Loucy (cell line): ENCODE measurements at regions not wholly inside any gene's neighbourhood (a gene's known extent, or its start where the extent isn't known, plus 50 kb on each side); places are given as distances from the start of the nearest gene placed in this dataset.

Experiments
- H2AFZ ChIP-seq: fragments of 200-600 bp; sonication (generic); 2 replicates; pipeline ENCODE4 v1.6.0; 2016; ENCODE audit warnings: antibody characterized with exemption, mild to moderate bottlenecking, low read length, moderate library complexity
- H3F3A ChIP-seq: fragments of 200-600 bp; 2 replicates; pipeline ENCODE4 v1.6.0; 2016; ENCODE audit warnings: antibody characterized with exemption, low read depth, mild to moderate bottlenecking
- H3K27me3 ChIP-seq: fragments of 200-600 bp; sonication (generic); 2 replicates; pipeline ENCODE4 v1.6.1; 2014; ENCODE audit warnings: low read length, mild to moderate bottlenecking; ENCODE audit not compliant: insufficient read depth, poor library complexity, severe bottlenecking
- H3K36me3 ChIP-seq: fragments of 200-600 bp; sonication (generic); 2 replicates; pipeline ENCODE4 v1.6.1; 2016; ENCODE audit warnings: low read length; ENCODE audit not compliant: insufficient read depth
- H3K4me1 ChIP-seq: fragments of 200-600 bp; sonication (generic); 2 replicates; pipeline ENCODE4 v1.5.1; 2014; ENCODE audit warnings: low read length, mild to moderate bottlenecking; ENCODE audit not compliant: insufficient read depth, poor library complexity, severe bottlenecking
- H3K4me2 ChIP-seq: fragments of 200-600 bp; sonication (generic); 2 replicates; pipeline ENCODE4 v1.6.0; 2014; ENCODE audit warnings: antibody characterized with exemption, low read length, low read depth, mild to moderate bottlenecking; ENCODE audit not compliant: poor library complexity, severe bottlenecking
- H3K4me3 ChIP-seq: fragments of 200-600 bp; sonication (generic); 2 replicates; pipeline ENCODE4 v1.5.1; 2014; ENCODE audit warnings: low read length, mild to moderate bottlenecking, mixed read lengths; ENCODE audit not compliant: poor library complexity, severe bottlenecking
- H3K79me2 ChIP-seq: fragments of 200-600 bp; sonication (generic); 2 replicates; pipeline ENCODE4 v1.6.1; 2014; ENCODE audit warnings: low read length; ENCODE audit not compliant: insufficient read depth
- H3K9ac ChIP-seq: fragments of 200-600 bp; sonication (generic); 2 replicates; pipeline ENCODE4 v1.6.0; 2014; ENCODE audit warnings: mild to moderate bottlenecking, low read depth, low read length, moderate library complexity; ENCODE audit not compliant: poor library complexity, severe bottlenecking
- H3K9me2 ChIP-seq: fragments of 200-600 bp; sonication (generic); replicated peaks from 2 replicates; pipeline ENCODE4 v1.6.1; 2016; ENCODE audit warnings: low read depth, low read length, mixed read lengths
- H3K9me3 ChIP-seq: fragments of 200-600 bp; sonication (generic); 2 replicates; pipeline ENCODE4 v1.6.1; 2014; ENCODE audit warnings: mild to moderate bottlenecking, antibody characterized with exemption, low read length, low read depth; ENCODE audit not compliant: insufficient read depth
- H4K20me1 ChIP-seq: fragments of 200-600 bp; sonication (generic); 2 replicates; pipeline ENCODE4 v1.6.0; 2014; ENCODE audit warnings: antibody characterized with exemption, low read length, mild to moderate bottlenecking; ENCODE audit not compliant: insufficient read depth, poor library complexity, severe bottlenecking
- EZH2phosphoT487 ChIP-seq: fragments of 200-600 bp; IDR thresholded peaks from 2 replicates; pipeline ENCODE4 v1.6.1; 2018; ENCODE audit warnings: antibody characterized with exemption, mild to moderate bottlenecking, moderate library complexity, borderline replicate concordance
- TF ChIP-seq, protein P1 (sequence below): fragments of 200-600 bp; sonication (generic); conservative IDR thresholded peaks from 2 replicates; pipeline ENCODE4 v1.5.1; 2014; ENCODE audit warnings: mild to moderate bottlenecking, antibody characterized with exemption, low read length

DNA sequence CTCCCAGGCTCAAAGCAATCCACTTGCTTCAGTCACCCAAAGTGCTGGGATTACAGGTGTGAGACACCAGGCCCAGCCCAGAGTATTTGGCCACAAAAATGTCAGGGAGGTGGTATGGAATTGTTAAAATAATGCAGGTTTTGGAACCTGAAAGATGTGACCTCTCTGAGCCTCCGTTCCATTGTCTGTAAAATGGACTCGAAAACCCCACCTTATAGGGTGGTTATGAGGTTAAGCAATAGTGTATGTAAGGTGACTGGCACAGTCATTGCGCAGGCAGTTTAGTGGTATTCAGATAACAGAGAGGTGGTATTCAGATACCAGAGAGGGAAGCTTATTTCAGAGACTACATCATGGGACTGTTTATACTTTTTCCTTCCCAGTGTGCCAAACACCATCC, 52.5 kb upstream of the PRSS23 start:
- Histone ChIP-seq H3K9me2 (no peaks in the 10 kb centered on the region), H3K79me2 (no peaks in the 10 kb centered on the region), H3K9ac (no peak overlapping the region), H4K20me1 (no peaks in the 10 kb centered on the region), H3K4me1 (no peaks in the 10 kb centered on the region), H3K36me3 (no peaks in the 10 kb centered on the region), H2AFZ (no peak overlapping the region), H3K4me3 (no peak overlapping the region), H3K9me3 (no peaks in the 10 kb centered on the region), H3K4me2 (no peak overlapping the region), H3K27me3 (no peaks in the 10 kb centered on the region), H3F3A (no peaks in the 10 kb centered on the region)
- TF ChIP-seq EZH2phosphoT487: no peak
- TF ChIP-seq, protein P1, sequence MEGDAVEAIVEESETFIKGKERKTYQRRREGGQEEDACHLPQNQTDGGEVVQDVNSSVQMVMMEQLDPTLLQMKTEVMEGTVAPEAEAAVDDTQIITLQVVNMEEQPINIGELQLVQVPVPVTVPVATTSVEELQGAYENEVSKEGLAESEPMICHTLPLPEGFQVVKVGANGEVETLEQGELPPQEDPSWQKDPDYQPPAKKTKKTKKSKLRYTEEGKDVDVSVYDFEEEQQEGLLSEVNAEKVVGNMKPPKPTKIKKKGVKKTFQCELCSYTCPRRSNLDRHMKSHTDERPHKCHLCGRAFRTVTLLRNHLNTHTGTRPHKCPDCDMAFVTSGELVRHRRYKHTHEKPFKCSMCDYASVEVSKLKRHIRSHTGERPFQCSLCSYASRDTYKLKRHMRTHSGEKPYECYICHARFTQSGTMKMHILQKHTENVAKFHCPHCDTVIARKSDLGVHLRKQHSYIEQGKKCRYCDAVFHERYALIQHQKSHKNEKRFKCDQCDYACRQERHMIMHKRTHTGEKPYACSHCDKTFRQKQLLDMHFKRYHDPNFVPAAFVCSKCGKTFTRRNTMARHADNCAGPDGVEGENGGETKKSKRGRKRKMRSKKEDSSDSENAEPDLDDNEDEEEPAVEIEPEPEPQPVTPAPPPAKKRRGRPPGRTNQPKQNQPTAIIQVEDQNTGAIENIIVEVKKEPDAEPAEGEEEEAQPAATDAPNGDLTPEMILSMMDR: no peak

DNA sequence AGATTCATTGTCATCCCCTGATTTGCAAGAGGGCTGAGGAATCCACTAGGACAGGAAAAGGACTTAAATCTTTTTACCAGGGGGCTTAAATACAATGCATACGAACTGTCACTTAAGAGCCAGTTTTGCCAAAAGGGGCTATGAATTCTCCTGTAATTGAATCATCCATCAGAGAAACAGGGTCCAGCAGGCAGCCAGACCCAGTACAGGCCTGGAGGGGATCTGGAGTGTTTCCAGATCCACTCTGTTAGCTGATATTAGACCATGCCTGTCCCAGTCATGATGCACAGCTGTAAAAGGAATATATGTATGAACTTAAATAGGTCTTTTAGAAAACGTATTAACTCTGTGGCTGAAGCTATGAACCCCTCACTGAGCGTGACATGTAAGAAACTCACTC, 53.8 kb upstream of the PRSS23 start:
- Histone ChIP-seq H3K79me2 (no peaks in the 10 kb centered on the region), H3K4me2 (no peak overlapping the region), H3K27me3 (no peaks in the 10 kb centered on the region), H3K4me1 (no peaks in the 10 kb centered on the region), H3K9ac (no peak overlapping the region), H3K9me2 (no peaks in the 10 kb centered on the region), H2AFZ (no peak overlapping the region), H4K20me1 (no peaks in the 10 kb centered on the region), H3K36me3 (no peaks in the 10 kb centered on the region), H3F3A (no peaks in the 10 kb centered on the region), H3K4me3 (no peak overlapping the region), H3K9me3 (no peaks in the 10 kb centered on the region)
- TF ChIP-seq, protein P1: no peak
- no peak for TF ChIP-seq EZH2phosphoT487

DNA sequence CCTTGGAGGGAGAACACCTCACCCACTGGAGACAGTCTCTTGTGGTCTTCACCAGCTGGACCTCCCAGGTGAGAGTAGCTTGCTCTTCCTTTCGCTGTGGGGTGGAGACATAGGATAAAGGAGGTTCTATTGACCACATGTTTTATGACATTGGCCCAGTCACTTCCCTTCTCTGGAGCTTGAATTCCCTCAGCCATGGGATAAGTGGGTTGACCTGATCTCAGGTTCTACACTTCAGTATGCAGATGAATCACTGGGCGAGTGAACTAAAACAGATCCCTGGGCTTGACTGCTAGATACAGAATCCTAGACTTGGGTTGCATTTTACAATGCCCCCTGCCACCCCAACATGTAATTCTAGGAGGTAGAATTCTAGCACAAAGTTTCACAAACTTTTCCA, 54.8 kb upstream of the PRSS23 start:
- no peak overlapping the region for H2AFZ ChIP-seq
- H3K4me2 ChIP-seq: no peak overlapping the region
- no peaks in the 10 kb centered on the region for H3K9me3 ChIP-seq
- H4K20me1 ChIP-seq: no peaks in the 10 kb centered on the region
- H3K27me3 ChIP-seq: no peaks in the 10 kb centered on the region
- no peaks in the 10 kb centered on the region for H3K4me1 ChIP-seq
- no peak overlapping the region for H3K9ac ChIP-seq
- H3F3A ChIP-seq: no peaks in the 10 kb centered on the region
- H3K79me2 ChIP-seq: no peaks in the 10 kb centered on the region
- H3K36me3 ChIP-seq: no peaks in the 10 kb centered on the region
- no peak overlapping the region for H3K4me3 ChIP-seq
- TF ChIP-seq, protein P1: no peak
- no peaks in the 10 kb centered on the region for H3K9me2 ChIP-seq
